HG03558 (cell line): ENCODE measurements at regions not wholly inside any gene's neighbourhood (a gene's known extent, or its start where the extent isn't known, plus 50 kb on each side); places are given as distances from the start of the nearest gene placed in this dataset.
"Not testable (repeated sequence)": the region's sequence is repeated elsewhere in the genome, so short reads cannot be mapped to it uniquely, and the experiment has no call there.

ENCODE experiments used
- ATAC-seq: cut with Tn5 transposase; IDR thresholded peaks from one replicate; pipeline ENCODE4 v1.9.1; 2021; ENCODE audit warnings: moderate number of reproducible peaks; ENCODE audit not compliant: unreplicated experiment; ENCODE audit errors: extremely low read depth

DNA sequence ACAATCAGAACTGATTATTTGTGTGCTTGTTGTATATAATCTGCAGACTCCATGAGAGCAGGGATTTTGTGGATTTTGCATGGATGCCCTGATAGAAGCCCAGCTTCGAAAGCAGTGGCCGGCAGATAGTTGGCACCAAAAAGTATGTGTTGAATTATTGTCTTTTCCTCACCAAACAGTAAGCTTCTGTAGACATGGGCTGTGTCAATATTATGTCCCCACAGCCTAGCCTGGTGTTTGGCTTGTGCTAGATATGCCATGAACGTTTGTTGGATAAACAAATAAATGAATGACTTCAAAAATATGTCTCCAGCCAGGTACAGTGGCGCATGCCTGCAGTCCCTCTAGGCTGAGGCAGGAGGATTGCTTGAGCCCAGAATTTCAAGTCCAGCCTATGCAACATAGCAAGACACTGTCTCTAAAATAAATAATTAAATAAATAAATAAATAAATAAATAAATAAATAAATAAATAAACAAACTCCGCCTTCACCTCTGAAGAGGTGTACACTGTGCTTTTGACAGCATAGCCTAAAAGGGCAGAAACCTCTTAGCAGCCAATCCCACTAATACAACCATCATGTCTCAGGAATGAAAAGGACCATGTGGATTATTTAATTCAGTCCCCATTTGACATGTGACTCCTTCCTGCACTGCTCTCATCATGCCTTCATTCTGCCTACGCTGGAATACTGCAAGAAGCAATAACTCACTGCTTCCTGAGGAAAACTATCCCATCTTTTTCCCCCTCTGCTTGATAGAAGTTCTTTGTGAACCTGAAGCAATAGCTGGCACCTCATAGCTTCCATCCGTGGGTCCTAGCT, 335.2 kb downstream of the FBXW7 start:
- ATAC-seq, result no peak

GRCh38 chr4:152197211-152197610, 338.7 kb downstream of the FBXW7 start:
- ATAC-seq, result no peak

GRCh38 chr4:152195888-152196287, 340.0 kb downstream of the FBXW7 start:
- ATAC-seq, result no peak

DNA sequence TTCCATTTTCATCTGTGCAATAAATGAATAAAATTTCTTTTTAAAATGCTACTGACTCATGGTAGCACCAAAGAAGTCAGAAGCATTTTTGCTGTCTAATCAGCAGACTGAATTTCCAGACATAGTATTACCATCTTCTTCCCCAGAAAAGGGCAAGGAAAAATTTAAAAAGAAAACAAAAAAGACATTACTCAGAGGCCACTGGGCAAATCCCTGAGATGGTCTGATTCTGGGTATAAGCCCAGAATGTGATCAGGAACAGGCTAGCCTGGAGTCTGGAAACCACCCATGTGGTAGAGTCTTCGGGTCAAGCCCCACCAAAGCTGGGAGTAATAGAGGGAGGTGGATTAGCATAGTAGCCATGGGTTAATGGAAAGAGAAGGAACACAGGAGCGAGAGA, 342.8 kb downstream of the FBXW7 start:
- no peak for ATAC-seq

- ATAC-seq, result no peak
Observed at GRCh38 chr4:152190907-152191306, 345.0 kb downstream of the FBXW7 start.

DNA sequence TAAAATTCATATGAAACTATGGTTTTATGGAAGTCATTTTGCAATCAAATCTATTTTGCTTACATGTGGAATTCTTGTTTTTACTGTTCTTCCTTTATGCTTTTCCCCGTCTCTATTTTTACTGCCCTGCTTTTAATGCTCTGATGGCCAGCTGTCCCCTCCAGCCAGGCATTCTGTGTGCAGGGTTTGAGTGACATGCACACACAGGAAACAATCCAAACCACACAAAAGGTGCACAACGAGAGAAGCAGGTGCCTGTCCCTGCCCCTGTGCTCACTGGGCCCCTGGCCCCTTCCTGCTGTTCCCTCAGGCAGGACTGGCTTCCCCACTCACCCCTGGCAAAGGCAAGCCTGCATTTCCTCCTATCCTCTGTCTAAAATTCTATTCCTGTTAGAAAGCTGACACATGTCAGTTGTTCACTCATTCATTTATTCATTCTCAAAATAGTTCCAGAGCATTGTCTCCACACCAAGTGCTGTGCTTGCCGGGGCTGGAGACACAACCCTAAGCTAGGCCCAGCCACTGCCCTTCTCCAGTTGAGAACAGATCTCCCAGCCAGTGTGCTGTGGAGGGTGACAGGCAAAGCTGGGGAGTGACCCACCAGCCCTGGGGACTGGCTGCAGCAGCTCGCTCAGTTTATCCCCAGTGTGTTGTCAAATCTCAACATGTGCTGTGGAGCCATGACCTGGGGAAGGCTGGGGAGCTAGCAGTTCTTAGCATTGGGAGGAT, 346.3 kb downstream of the FBXW7 start:
- ATAC-seq, result peak; percentile 60

DNA sequence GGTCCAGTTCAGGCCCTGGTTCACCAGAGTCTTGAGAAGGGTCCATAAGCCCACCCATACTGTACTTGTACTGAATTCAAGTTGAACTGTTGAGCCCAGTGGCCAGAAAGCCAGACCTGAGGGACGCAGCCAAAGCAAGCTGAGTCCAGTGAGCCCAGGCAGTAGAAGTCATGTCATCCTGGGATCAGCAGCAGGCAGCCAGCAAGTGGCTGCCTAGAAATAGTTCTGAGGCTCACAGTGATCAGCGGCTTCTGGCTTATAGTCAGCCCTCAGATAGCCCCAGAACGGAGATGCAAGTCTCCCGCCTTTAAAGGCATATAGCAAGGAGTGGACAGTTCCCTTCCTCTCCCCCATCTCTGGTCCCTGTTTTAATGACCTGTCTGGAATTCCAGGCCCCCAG, 347.1 kb downstream of the FBXW7 start:
- no peak for ATAC-seq

DNA sequence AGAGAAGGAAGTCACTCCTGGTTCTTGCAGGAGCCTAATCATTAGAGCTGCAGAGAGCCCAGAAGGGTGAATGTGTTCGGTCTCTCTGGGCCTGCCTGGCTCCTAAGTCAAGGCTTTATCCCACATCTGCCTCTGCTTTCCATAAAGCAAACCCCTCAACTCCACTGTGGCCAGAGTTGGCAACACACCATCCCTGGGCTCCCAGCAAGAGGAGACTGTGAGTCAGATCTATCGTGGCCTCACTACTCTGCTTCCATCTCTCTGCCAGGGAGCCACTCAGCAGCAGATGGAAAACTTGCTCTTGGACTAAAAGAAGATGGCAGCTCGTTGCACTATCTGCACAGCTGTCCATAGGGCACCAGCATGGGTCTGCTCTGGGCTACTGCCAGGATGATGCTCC, 348.2 kb downstream of the FBXW7 start:
- no peak for ATAC-seq

- ATAC-seq, result no peak
Observed at GRCh38 chr4:152185786-152186550, 349.9 kb downstream of the FBXW7 start.

DNA sequence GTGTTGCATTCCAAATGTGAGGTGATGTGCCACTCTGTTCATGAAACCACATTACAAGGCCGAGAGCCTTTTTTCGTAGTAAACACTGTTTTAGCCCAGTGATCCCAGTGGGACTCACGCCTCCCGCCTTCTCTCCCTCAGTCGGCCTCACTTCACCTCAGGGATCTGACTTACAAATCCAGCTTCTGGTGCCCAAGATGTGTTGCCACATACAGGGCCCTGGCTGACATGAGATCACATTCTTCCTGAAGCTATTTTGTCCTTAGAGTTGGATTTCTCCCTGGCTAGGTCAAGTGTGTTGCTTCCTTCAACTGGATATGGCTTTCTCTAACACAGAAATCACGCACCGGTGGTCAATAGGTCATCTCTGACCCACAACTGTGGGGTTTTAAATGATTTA, 354.7 kb downstream of the FBXW7 start:
- no peak for ATAC-seq

GRCh38 chr4:152180369-152180768, 355.5 kb downstream of the FBXW7 start:
- no peak for ATAC-seq

GRCh38 chr4:152177538-152177937, 358.4 kb downstream of the FBXW7 start:
- ATAC-seq, result not testable (repeated sequence)

GRCh38 chr4:152176627-152177214, 359.2 kb downstream of the FBXW7 start:
- ATAC-seq, result no peak

DNA sequence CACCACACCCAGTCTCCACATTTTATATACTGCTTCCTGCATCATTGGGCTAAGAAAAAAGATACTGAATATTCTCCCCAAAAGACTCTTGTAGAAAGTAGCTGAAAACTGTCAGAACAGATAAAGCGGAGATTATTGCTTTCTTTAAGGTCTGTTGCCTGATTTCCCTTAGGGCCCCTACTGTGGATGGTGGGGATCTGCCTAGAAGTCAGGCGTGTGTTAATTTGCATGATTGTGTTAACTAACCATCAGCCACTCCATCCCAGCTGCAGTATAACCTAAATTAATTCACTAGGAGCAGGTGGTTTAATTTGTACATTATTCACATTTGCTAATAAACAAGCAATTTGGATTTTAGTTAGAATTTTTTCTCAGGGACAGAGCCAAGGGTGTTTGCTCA, 360.3 kb downstream of the FBXW7 start:
- ATAC-seq, result no peak

DNA sequence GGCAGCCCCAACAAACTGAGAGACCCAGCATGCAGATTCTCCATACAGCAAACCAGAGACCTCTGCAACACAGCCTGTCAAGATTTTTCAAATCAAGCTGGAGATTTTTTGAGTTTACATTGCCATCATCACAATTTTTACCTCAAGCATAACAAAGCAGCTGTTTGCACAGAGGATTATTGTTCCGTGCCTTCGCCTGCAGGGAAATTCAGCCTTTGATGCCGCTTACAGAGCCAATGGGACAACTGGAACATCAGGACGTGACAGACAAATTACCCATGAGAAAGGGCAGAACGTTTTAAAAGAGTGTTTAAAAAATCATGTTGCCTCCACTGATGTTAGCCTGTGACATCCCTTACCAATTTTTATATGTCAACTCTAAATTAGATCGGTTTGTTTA, 363.7 kb downstream of the FBXW7 start:
- ATAC-seq, result no peak

DNA sequence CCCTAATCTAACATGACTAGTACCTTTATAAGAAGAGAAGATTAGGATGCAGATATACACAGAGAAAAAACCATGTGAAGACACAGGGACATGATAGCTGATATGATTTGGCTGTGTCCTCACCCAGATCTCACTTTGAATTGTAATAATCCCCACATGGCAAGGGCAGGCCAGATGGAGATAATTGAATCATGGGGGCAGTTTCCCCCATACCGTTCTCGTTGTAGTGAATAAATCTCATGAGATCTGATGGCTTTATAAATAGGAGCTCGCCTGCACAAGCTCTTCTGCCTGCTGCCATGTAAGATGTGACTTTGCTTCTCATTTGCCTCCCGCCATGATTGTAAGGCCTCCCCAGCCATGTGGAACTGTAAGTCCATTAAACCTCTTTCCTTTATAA, 364.3 kb downstream of the FBXW7 start:
- no peak for ATAC-seq

DNA sequence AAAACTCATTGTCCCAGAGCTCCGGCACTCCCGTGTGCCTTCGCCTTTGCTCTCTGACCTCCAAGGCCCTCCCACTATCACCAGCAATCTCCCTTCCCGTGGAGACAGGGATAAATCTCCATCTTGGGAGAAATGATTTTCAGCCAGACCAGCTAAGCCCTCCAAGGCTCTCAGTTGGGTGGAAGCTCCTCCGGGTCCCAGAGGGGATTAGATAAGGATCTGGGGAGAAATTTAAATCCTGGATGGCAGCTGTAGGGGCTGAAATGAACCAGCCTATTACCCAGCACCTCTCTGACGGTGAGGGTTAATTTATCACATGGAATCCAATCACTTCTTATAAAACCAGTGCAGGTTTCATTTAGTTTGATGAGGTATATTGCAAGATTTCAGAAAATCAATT, 366.2 kb downstream of the FBXW7 start:
- ATAC-seq, result no peak

- no peak for ATAC-seq
Observed at GRCh38 chr4:152168987-152169616, 366.8 kb downstream of the FBXW7 start.

GRCh38 chr4:152166567-152166966, 369.3 kb downstream of the FBXW7 start:
- ATAC-seq, result no peak

DNA sequence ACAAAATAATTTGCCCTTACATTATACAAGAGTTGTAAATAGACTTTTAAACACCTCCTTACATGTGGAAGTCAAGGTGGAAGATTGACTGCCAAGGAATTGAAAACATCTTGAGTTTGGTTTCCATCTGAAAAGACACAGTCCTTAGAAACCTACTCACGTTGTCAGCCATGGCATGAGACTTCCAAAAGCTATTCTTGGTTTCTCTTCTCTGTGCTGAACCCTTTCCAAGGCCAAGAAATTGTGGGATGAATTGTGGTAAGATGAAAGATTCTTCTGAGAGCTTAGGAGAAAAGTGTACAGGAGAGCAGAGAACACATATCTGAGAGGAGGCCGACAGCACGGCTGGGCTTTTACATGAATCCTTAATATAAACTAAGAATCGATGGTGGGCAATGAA, 370.0 kb downstream of the FBXW7 start:
- ATAC-seq, result no peak
